Neural cell (in vitro differentiated cells): ENCODE measurements at regions not wholly inside any gene's neighbourhood (a gene's known extent, or its start where the extent isn't known, plus 50 kb on each side); places are given as distances from the start of the nearest gene placed in this dataset.

ENCODE experiments used
- H2AFZ ChIP-seq: fragments of 200-600, 300-800 bp; sonication (generic), shearing (Covaris generic); 2 replicates; pipeline ENCODE4 v1.6.0; 2014; ENCODE audit warnings: low read depth, mild to moderate bottlenecking, antibody characterized with exemption, low read length, moderate library complexity
- H3F3A ChIP-seq: fragments of 200-600 bp; shearing (Covaris generic); 2 replicates; pipeline ENCODE4 v1.6.1; 2016; ENCODE audit warnings: mild to moderate bottlenecking, moderate library complexity, mixed read lengths, antibody characterized with exemption, low read length; ENCODE audit not compliant: insufficient read depth, poor library complexity, severe bottlenecking
- H3K27ac ChIP-seq: fragments of 200-600, 300-800 bp; sonication (generic), shearing (Covaris generic); 2 replicates; pipeline ENCODE4 v1.5.1; 2014; ENCODE audit warnings: mild to moderate bottlenecking, low read length, moderate library complexity
- H3K27me3 ChIP-seq: fragments of 300-800, 200-600 bp; sonication (generic), shearing (Covaris generic); 2 replicates; pipeline ENCODE4 v1.6.0; 2014; ENCODE audit warnings: mild to moderate bottlenecking, low read depth, low read length, moderate library complexity; ENCODE audit not compliant: insufficient read depth
- H3K36me3 ChIP-seq: fragments of 300-800, 200-600 bp; sonication (generic), shearing (Covaris generic); 2 replicates; pipeline ENCODE4 v1.5.1; 2014; ENCODE audit warnings: mild to moderate bottlenecking, antibody characterized with exemption, low read length, moderate library complexity; ENCODE audit not compliant: insufficient read depth
- H3K4me2 ChIP-seq: fragments of 300-800, 200-600 bp; sonication (generic), shearing (Covaris generic); 2 replicates; pipeline ENCODE4 v1.6.0; 2014; ENCODE audit warnings: mild to moderate bottlenecking, low read length
- H3K4me3 ChIP-seq: fragments of 300-800, 200-600 bp; sonication (generic), shearing (Covaris generic); 2 replicates; pipeline ENCODE4 v1.5.1; 2014; ENCODE audit warnings: mild to moderate bottlenecking, low read length, moderate library complexity
- H3K79me2 ChIP-seq: fragments of 200-600 bp; shearing (Covaris generic); replicated peaks from 2 replicates; pipeline ENCODE4 v1.6.0; 2014; ENCODE audit warnings: mild to moderate bottlenecking, low read length, moderate library complexity; ENCODE audit not compliant: insufficient read depth
- H3K9ac ChIP-seq: fragments of 300-800, 200-600 bp; sonication (generic), shearing (Covaris generic); 2 replicates; pipeline ENCODE4 v1.6.1; 2016; ENCODE audit warnings: mild to moderate bottlenecking, low read length, mixed read lengths
- H3K9me2 ChIP-seq: fragments of 200-600 bp; shearing (Covaris generic); 2 replicates; pipeline ENCODE4 v1.6.1; 2016; ENCODE audit warnings: mild to moderate bottlenecking, low read length, mixed read lengths; ENCODE audit not compliant: insufficient read depth
- H3K9me3 ChIP-seq: fragments of 200-600, 300-800 bp; sonication (generic), shearing (Covaris generic); 2 replicates; pipeline ENCODE4 v1.6.1; 2016; ENCODE audit warnings: mild to moderate bottlenecking, mixed run types, low read length, moderate library complexity, mixed read lengths
- H4K20me1 ChIP-seq: fragments of 200-600 bp; shearing (Covaris generic); 2 replicates; pipeline ENCODE4 v1.6.1; 2016; ENCODE audit warnings: mild to moderate bottlenecking, mixed run types; ENCODE audit not compliant: insufficient read depth
- EP300 ChIP-seq: fragments of 450-650 bp; conservative IDR thresholded peaks from 2 replicates; pipeline ENCODE4 v1.6.1; 2014; ENCODE audit warnings: antibody characterized with exemption, mild to moderate bottlenecking, moderate library complexity; ENCODE audit not compliant: poor library complexity, severe bottlenecking
- EZH2 ChIP-seq: fragments of 200-600, 300-800 bp; shearing (Covaris generic), sonication (generic); IDR thresholded peaks from 2 replicates; pipeline ENCODE4 v1.6.1; 2014; ENCODE audit warnings: antibody characterized with exemption, low read length, borderline replicate concordance, mild to moderate bottlenecking; ENCODE audit not compliant: insufficient read depth, poor library complexity, severe bottlenecking
- MXI1 ChIP-seq: fragments of 450-650 bp; conservative IDR thresholded peaks from 2 replicates; pipeline ENCODE4 v1.6.1; 2014; ENCODE audit warnings: antibody characterized with exemption, mild to moderate bottlenecking; ENCODE audit not compliant: poor library complexity, severe bottlenecking
- POLR2AphosphoS5 ChIP-seq: IDR thresholded peaks from 2 replicates; pipeline ENCODE4 v1.6.1; 2012
- RAD21 ChIP-seq: fragments of 450-650 bp; conservative IDR thresholded peaks from 2 replicates; pipeline ENCODE4 v1.6.1; 2014; ENCODE audit warnings: antibody characterized with exemption, mild to moderate bottlenecking, moderate library complexity
- SMC3 ChIP-seq: fragments of 450-650 bp; conservative IDR thresholded peaks from 2 replicates; pipeline ENCODE4 v1.6.1; 2014; ENCODE audit warnings: antibody characterized with exemption, mild to moderate bottlenecking, moderate library complexity; ENCODE audit not compliant: poor library complexity
- TAF1 ChIP-seq: IDR thresholded peaks from 2 replicates; pipeline ENCODE4 v1.6.1; 2012; ENCODE audit warnings: low read depth
- TF ChIP-seq, protein P1 (sequence below): fragments of 450-650 bp; IDR thresholded peaks from 2 replicates; pipeline ENCODE4 v1.5.1; 2014; ENCODE audit warnings: antibody characterized with exemption, mild to moderate bottlenecking, moderate library complexity; ENCODE audit not compliant: poor library complexity, severe bottlenecking
- TF ChIP-seq, protein P2 (sequence below): IDR thresholded peaks from 2 replicates; pipeline ENCODE4 v1.6.1; 2012; ENCODE audit warnings: borderline replicate concordance

GRCh38 chr7:68756986-68757495 lies 841.2 kb upstream of the AUTS2 start:
- Histone ChIP-seq H4K20me1 (no peaks in the 10 kb centered on the region), H3K9ac (no peak overlapping the region), H3K4me3 (no peak overlapping the region), H3K4me2 (no peak overlapping the region), H3K36me3 (no peaks in the 10 kb centered on the region), H3K27me3 (no peaks in the 10 kb centered on the region), H2AFZ (no peak overlapping the region), H3K9me2 (no peaks in the 10 kb centered on the region), H3K9me3 (no peaks in the 10 kb centered on the region), H3F3A (no peaks in the 10 kb centered on the region), H3K79me2 (no peaks in the 10 kb centered on the region), H3K27ac (no peak overlapping the region)
- TF ChIP-seq TAF1, result no peak
- no peak for TF ChIP-seq MXI1
- TF ChIP-seq, protein P1, sequence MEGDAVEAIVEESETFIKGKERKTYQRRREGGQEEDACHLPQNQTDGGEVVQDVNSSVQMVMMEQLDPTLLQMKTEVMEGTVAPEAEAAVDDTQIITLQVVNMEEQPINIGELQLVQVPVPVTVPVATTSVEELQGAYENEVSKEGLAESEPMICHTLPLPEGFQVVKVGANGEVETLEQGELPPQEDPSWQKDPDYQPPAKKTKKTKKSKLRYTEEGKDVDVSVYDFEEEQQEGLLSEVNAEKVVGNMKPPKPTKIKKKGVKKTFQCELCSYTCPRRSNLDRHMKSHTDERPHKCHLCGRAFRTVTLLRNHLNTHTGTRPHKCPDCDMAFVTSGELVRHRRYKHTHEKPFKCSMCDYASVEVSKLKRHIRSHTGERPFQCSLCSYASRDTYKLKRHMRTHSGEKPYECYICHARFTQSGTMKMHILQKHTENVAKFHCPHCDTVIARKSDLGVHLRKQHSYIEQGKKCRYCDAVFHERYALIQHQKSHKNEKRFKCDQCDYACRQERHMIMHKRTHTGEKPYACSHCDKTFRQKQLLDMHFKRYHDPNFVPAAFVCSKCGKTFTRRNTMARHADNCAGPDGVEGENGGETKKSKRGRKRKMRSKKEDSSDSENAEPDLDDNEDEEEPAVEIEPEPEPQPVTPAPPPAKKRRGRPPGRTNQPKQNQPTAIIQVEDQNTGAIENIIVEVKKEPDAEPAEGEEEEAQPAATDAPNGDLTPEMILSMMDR, result no peak
- no peak for TF ChIP-seq SMC3
- TF ChIP-seq EP300, result no peak
- no peak for TF ChIP-seq RAD21
- no peak for TF ChIP-seq POLR2AphosphoS5
- TF ChIP-seq, protein P2, sequence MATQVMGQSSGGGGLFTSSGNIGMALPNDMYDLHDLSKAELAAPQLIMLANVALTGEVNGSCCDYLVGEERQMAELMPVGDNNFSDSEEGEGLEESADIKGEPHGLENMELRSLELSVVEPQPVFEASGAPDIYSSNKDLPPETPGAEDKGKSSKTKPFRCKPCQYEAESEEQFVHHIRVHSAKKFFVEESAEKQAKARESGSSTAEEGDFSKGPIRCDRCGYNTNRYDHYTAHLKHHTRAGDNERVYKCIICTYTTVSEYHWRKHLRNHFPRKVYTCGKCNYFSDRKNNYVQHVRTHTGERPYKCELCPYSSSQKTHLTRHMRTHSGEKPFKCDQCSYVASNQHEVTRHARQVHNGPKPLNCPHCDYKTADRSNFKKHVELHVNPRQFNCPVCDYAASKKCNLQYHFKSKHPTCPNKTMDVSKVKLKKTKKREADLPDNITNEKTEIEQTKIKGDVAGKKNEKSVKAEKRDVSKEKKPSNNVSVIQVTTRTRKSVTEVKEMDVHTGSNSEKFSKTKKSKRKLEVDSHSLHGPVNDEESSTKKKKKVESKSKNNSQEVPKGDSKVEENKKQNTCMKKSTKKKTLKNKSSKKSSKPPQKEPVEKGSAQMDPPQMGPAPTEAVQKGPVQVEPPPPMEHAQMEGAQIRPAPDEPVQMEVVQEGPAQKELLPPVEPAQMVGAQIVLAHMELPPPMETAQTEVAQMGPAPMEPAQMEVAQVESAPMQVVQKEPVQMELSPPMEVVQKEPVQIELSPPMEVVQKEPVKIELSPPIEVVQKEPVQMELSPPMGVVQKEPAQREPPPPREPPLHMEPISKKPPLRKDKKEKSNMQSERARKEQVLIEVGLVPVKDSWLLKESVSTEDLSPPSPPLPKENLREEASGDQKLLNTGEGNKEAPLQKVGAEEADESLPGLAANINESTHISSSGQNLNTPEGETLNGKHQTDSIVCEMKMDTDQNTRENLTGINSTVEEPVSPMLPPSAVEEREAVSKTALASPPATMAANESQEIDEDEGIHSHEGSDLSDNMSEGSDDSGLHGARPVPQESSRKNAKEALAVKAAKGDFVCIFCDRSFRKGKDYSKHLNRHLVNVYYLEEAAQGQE, result no peak
- no peak for TF ChIP-seq EZH2

DNA sequence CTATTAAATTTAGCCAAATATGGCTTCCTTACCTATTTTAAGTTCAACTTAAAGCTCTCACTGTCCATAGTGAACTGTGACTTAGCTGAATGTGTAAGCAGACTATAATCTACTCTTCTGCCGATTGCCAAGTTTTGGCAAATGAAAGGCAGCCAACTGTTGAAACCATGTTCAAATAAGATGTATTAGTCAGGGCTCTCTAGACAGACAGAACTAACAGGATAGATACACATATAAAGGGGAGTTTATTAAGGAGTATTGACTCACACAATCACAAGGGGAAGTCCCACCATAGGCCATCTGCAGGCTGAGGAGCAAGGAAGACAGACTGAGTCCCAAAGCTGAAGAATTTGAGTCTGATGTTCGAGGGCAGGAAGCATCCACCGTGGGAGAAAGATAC lies 837.7 kb upstream of the AUTS2 start:
- Histone ChIP-seq H3K9me3 (peaks cover 4% of the 10 kb centered on the region), H4K20me1 (no peaks in the 10 kb centered on the region), H3K36me3 (no peaks in the 10 kb centered on the region), H3K9ac (no peak overlapping the region), H3K9me2 (no peaks in the 10 kb centered on the region), H2AFZ (no peak overlapping the region), H3K27ac (no peak overlapping the region), H3K79me2 (no peaks in the 10 kb centered on the region), H3F3A (no peaks in the 10 kb centered on the region), H3K4me2 (no peak overlapping the region), H3K4me3 (no peak overlapping the region), H3K27me3 (no peaks in the 10 kb centered on the region)
- TF ChIP-seq EZH2 (no peak), TAF1 (no peak), MXI1 (no peak), SMC3 (no peak), RAD21 (no peak)
- TF ChIP-seq, protein P2, result no peak
- TF ChIP-seq, protein P1, result no peak
